Fibroblast of lung (primary cell): ENCODE measurements at regions not wholly inside any gene's neighbourhood (a gene's known extent, or its start where the extent isn't known, plus 50 kb on each side); places are given as distances from the start of the nearest gene placed in this dataset.

Experiments used
- DNase-seq, 2 donors: peaks; one replicate each; pipeline versions ENCODE4 v3.0.0 to v3.0.0-alpha.2; 2010; ENCODE audit warnings: low read depth in 2 of 2
- H2AFZ ChIP-seq: 2 replicates; pipeline ENCODE4 v1.5.1; 2012; ENCODE audit warnings: low read length, control low read depth, inconsistent platforms
- H3K27ac ChIP-seq: 2 replicates; pipeline ENCODE4 v1.5.1; 2011; ENCODE audit warnings: low read length, control low read depth; ENCODE audit not compliant: insufficient read depth
- H3K27me3 ChIP-seq: 2 replicates; pipeline ENCODE4 v1.5.1; 2011; ENCODE audit warnings: mild to moderate bottlenecking, low read length; ENCODE audit not compliant: control insufficient read depth, insufficient read depth
- H3K36me3 ChIP-seq: 2 replicates; pipeline ENCODE4 v1.5.1; 2011; ENCODE audit warnings: low read length; ENCODE audit not compliant: control insufficient read depth, insufficient read depth
- H3K4me1 ChIP-seq: 2 replicates; pipeline ENCODE4 v1.5.1; 2011; ENCODE audit warnings: low read length; ENCODE audit not compliant: control insufficient read depth, insufficient read depth; ENCODE audit errors: extremely low read depth
- H3K4me2 ChIP-seq: 2 replicates; pipeline ENCODE4 v1.5.1; 2011; ENCODE audit warnings: low read length, control low read depth; ENCODE audit not compliant: insufficient read depth; ENCODE audit errors: extremely low read depth
- H3K4me3 ChIP-seq, 4 experiments: fragments of 200-600 bp in 1 of 4; sonication (generic) in 1 of 4; replicated peaks in 1 of 4; 2 replicates each; pipeline ENCODE4 v1.5.1; 2011 to 2016; ENCODE audit warnings: low read length in 4 of 4, low read depth in 3 of 4, mild to moderate bottlenecking in 3 of 4, control low read depth in 2 of 4, inconsistent platforms in 1 of 4, mixed read lengths in 1 of 4; ENCODE audit not compliant: insufficient read depth in 1 of 4; ENCODE audit errors: control extremely low read depth in 1 of 4
- H3K79me2 ChIP-seq: 2 replicates; pipeline ENCODE4 v1.5.1; 2012; ENCODE audit warnings: mild to moderate bottlenecking, low read length, inconsistent platforms; ENCODE audit not compliant: control insufficient read depth, insufficient read depth
- H3K9ac ChIP-seq: 2 replicates; pipeline ENCODE4 v1.5.1; 2011; ENCODE audit warnings: mild to moderate bottlenecking, low read length, control low read depth; ENCODE audit not compliant: insufficient read depth
- H3K9me3 ChIP-seq: 2 replicates; pipeline ENCODE4 v1.5.1; 2012; ENCODE audit warnings: low read depth, low read length; ENCODE audit not compliant: control insufficient read depth, insufficient read depth
- H4K20me1 ChIP-seq: 2 replicates; pipeline ENCODE4 v1.5.1; 2011; ENCODE audit warnings: low read length; ENCODE audit not compliant: control insufficient read depth, insufficient read depth; ENCODE audit errors: extremely low read depth
- EZH2 ChIP-seq: IDR thresholded peaks from 2 replicates; pipeline ENCODE4 v1.5.1; 2012; ENCODE audit warnings: low read length, control low read depth, mild to moderate bottlenecking; ENCODE audit errors: missing control alignments
- TF ChIP-seq, protein P1 (sequence below), 2 donors: IDR thresholded peaks in 1 of 2; conservative IDR thresholded peaks in 1 of 2; 1 replicate in 1 of 2; 2 replicates in 1 of 2; pipeline ENCODE4 v1.5.1; 2011 to 2012; ENCODE audit warnings: low read length in 2 of 2, control low read depth in 1 of 2, inconsistent platforms in 1 of 2, low read depth in 1 of 2, mild to moderate bottlenecking in 1 of 2

DNA sequence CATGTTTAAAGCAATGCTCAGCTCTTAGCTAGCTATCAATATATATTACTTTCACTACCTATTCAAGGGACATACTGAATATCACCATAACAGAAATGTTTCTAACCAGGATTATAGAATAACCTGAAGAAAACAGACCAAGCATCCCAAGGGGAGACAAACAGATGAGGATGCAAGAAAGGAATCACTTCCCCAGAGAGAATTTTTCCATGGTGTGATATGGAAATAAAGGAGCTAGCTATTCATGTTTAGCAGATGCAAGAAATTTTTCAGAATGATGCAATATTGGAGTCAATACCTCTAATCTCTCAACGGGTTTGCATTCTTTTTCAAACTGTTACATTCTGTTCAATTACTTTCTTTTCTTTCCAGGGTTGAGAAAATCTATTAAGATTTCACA lies 538.9 kb upstream of the FLRT2 start:
- TF ChIP-seq, protein P1, sequence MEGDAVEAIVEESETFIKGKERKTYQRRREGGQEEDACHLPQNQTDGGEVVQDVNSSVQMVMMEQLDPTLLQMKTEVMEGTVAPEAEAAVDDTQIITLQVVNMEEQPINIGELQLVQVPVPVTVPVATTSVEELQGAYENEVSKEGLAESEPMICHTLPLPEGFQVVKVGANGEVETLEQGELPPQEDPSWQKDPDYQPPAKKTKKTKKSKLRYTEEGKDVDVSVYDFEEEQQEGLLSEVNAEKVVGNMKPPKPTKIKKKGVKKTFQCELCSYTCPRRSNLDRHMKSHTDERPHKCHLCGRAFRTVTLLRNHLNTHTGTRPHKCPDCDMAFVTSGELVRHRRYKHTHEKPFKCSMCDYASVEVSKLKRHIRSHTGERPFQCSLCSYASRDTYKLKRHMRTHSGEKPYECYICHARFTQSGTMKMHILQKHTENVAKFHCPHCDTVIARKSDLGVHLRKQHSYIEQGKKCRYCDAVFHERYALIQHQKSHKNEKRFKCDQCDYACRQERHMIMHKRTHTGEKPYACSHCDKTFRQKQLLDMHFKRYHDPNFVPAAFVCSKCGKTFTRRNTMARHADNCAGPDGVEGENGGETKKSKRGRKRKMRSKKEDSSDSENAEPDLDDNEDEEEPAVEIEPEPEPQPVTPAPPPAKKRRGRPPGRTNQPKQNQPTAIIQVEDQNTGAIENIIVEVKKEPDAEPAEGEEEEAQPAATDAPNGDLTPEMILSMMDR (conservative IDR thresholded peaks at IDR 0.05 in 1 of 2, IDR thresholded peaks at IDR 0.05 in 1 of 2; ENCODE audit: low read depth in 1 of 2, low read length in 2 of 2), result no peak
- TF ChIP-seq EZH2, result no peak
- no peaks in the 10 kb centered on the region for H3K79me2 ChIP-seq
- no peaks in the 10 kb centered on the region for H3K9me3 ChIP-seq
- no peak overlapping the region for H2AFZ ChIP-seq
- H3K4me3 ChIP-seq, result no peak overlapping the region
- no peaks in the 10 kb centered on the region for H3K27me3 ChIP-seq
- H4K20me1 ChIP-seq, result peaks cover 2% of the 10 kb centered on the region
- DNase-seq, result no peak
- no peaks in the 10 kb centered on the region for H3K4me1 ChIP-seq
- no peak overlapping the region for H3K27ac ChIP-seq
- H3K9ac ChIP-seq, result no peak overlapping the region
- H3K4me2 ChIP-seq, result no peak overlapping the region
- H3K36me3 ChIP-seq, result no peaks in the 10 kb centered on the region

DNA sequence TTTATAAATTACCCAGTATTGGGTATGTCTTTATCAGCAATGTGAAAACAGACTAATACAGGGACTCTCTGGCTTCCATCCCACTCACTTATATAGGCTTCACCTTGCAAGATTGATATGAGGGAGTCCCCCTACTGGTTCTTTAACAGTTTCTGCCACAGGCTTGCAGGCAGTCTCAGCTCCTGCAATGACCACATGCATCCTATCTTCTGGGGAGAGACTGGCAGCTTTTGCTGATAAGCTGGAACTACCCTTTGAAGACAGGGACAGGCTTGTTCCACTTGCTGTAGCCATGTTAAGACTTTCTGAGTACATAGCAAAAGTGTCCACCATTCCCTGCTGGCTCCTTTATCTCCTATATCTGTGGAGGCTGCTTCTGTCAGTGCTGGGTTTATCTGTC lies 531.7 kb upstream of the FLRT2 start:
- no peaks in the 10 kb centered on the region for H3K27me3 ChIP-seq
- no peaks in the 10 kb centered on the region for H4K20me1 ChIP-seq
- no peak overlapping the region for H3K27ac ChIP-seq
- H3K9ac ChIP-seq, result no peak overlapping the region
- TF ChIP-seq EZH2, result no peak
- TF ChIP-seq, protein P1 (conservative IDR thresholded peaks at IDR 0.05 in 1 of 2, IDR thresholded peaks at IDR 0.05 in 1 of 2; ENCODE audit: low read depth in 1 of 2, low read length in 2 of 2), result no peak
- H3K4me2 ChIP-seq, result no peak overlapping the region
- no peaks in the 10 kb centered on the region for H3K4me1 ChIP-seq
- H2AFZ ChIP-seq, result no peak overlapping the region
- H3K79me2 ChIP-seq, result no peaks in the 10 kb centered on the region
- H3K9me3 ChIP-seq, result no peaks in the 10 kb centered on the region
- no peak for DNase-seq
- H3K4me3 ChIP-seq, result no peak overlapping the region
- H3K36me3 ChIP-seq, result no peaks in the 10 kb centered on the region

DNA sequence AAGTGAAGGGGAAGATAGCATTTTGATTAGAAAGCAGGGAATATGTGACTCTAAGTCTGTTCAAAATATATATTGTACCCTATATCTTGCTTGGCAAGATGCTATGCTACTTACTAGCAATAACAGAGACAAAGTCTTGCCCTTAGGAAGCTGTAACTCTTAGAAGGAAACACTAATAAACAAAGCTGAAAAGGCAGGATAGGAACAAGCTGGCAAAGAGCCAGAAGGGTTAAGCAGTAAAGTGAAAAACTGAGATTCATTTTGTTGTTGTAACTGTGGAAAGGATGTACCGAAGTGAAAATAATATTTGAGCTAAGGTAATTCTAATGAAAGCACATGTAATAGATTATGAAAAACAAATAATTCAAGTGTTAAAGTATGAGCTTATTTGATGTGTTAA lies 527.1 kb upstream of the FLRT2 start:
- H3K79me2 ChIP-seq, result no peaks in the 10 kb centered on the region
- peak in 1 of 2 donors; percentile 3 for DNase-seq
- no peaks in the 10 kb centered on the region for H3K9me3 ChIP-seq
- H3K36me3 ChIP-seq, result no peaks in the 10 kb centered on the region
- H2AFZ ChIP-seq, result no peak overlapping the region
- no peak overlapping the region for H3K27ac ChIP-seq
- H3K4me1 ChIP-seq, result no peaks in the 10 kb centered on the region
- H3K27me3 ChIP-seq, result no peaks in the 10 kb centered on the region
- H3K4me2 ChIP-seq, result no peak overlapping the region
- no peaks in the 10 kb centered on the region for H4K20me1 ChIP-seq
- H3K9ac ChIP-seq, result no peak overlapping the region
- H3K4me3 ChIP-seq, result no peak overlapping the region
- TF ChIP-seq, protein P1 (conservative IDR thresholded peaks at IDR 0.05 in 1 of 2, IDR thresholded peaks at IDR 0.05 in 1 of 2; ENCODE audit: low read depth in 1 of 2, low read length in 2 of 2), result no peak
- no peak for TF ChIP-seq EZH2
